GM23338 (cell line): ENCODE measurements at regions not wholly inside any gene's neighbourhood (a gene's known extent, or its start where the extent isn't known, plus 50 kb on each side); places are given as distances from the start of the nearest gene placed in this dataset.
"Not testable (repeated sequence)": the region's sequence is repeated elsewhere in the genome, so short reads cannot be mapped to it uniquely, and the experiment has no call there.

Source experiments
- ATAC-seq: fragments of 200-7000 bp; cut with Tn5 transposase; 3 replicates; pipeline ENCODE4 v1.9.1; 2020
- DNase-seq: peaks from one replicate; pipeline ENCODE4 v3.0.0-alpha.2; 2015; ENCODE audit warnings: low spot score
- H2AFZ ChIP-seq: fragments of 200-600 bp; sonication (generic); 2 replicates; pipeline ENCODE4 v1.8.0; 2016; ENCODE audit warnings: antibody characterized with exemption, mild to moderate bottlenecking, moderate library complexity
- H3F3A ChIP-seq: fragments of 200-600 bp; sonication (generic); replicated peaks from 2 replicates; pipeline ENCODE4 v1.8.0; 2017; ENCODE audit warnings: antibody characterized with exemption, mixed run types, low read depth
- H3K27ac ChIP-seq: fragments of 200-600 bp; sonication (generic); 2 replicates; pipeline ENCODE4 v1.6.1; 2016; ENCODE audit warnings: low read depth
- H3K27me3 ChIP-seq: fragments of 200-600 bp; sonication (generic); 2 replicates; pipeline ENCODE4 v1.8.0; 2016; ENCODE audit warnings: mild to moderate bottlenecking, mixed run types, moderate library complexity; ENCODE audit not compliant: insufficient read depth
- H3K36me3 ChIP-seq: fragments of 200-600 bp; sonication (generic); 2 replicates; pipeline ENCODE4 v1.8.0; 2016; ENCODE audit warnings: mild to moderate bottlenecking; ENCODE audit not compliant: insufficient read depth
- H3K4me1 ChIP-seq: fragments of 200-600 bp; sonication (generic); 2 replicates; pipeline ENCODE4 v1.8.0; 2016; ENCODE audit warnings: mild to moderate bottlenecking, moderate library complexity; ENCODE audit not compliant: insufficient read depth
- H3K4me2 ChIP-seq: fragments of 200-600 bp; sonication (generic); 2 replicates; pipeline ENCODE4 v1.7.1; 2017; ENCODE audit warnings: mixed run types
- H3K4me3 ChIP-seq: fragments of 200-600 bp; sonication (generic); 2 replicates; pipeline ENCODE4 v1.6.1; 2016; ENCODE audit warnings: mixed run types
- H3K79me2 ChIP-seq: fragments of 200-600 bp; sonication (generic); replicated peaks from 2 replicates; pipeline ENCODE4 v1.8.0; 2017; ENCODE audit warnings: mild to moderate bottlenecking; ENCODE audit not compliant: insufficient read depth
- H3K9me2 ChIP-seq: fragments of 200-600 bp; sonication (generic); 2 replicates; pipeline ENCODE4 v1.8.0; 2017; ENCODE audit not compliant: insufficient read depth
- H4K20me1 ChIP-seq: fragments of 200-600 bp; sonication (generic); replicated peaks from 2 replicates; pipeline ENCODE4 v1.8.0; 2017; ENCODE audit warnings: mild to moderate bottlenecking; ENCODE audit not compliant: insufficient read depth
- H3K27ac Mint-ChIP-seq: 2 replicates; pipeline ENCODE4 v1.8.0; 2020; ENCODE audit warnings: inconsistent platforms, mild to moderate bottlenecking, moderate library complexity, mixed read lengths
- H3K27me3 Mint-ChIP-seq: 3 replicates; pipeline ENCODE4 v1.8.0; 2022; ENCODE audit warnings: low read depth, mild to moderate bottlenecking, moderate library complexity, mixed read lengths, inconsistent platforms; ENCODE audit not compliant: insufficient read depth, poor library complexity
- H3K36me3 Mint-ChIP-seq: 3 replicates; pipeline ENCODE4 v1.8.0; 2021; ENCODE audit warnings: low read depth, mild to moderate bottlenecking, inconsistent platforms, moderate library complexity, mixed read lengths
- H3K4me1 Mint-ChIP-seq: 3 replicates; pipeline ENCODE4 v1.8.0; 2020; ENCODE audit warnings: mild to moderate bottlenecking, inconsistent platforms, mixed read lengths
- H3K4me3 Mint-ChIP-seq: 3 replicates; pipeline ENCODE4 v1.8.0; 2021; ENCODE audit warnings: moderate library complexity, mild to moderate bottlenecking, inconsistent platforms, mixed read lengths
- H3K9me3 Mint-ChIP-seq: 3 replicates; pipeline ENCODE4 v1.8.0; 2020; ENCODE audit warnings: moderate library complexity, mild to moderate bottlenecking, inconsistent platforms, mixed read lengths
- CREB1 ChIP-seq: fragments of 250-450 bp; sonication (Bioruptor Pico); IDR thresholded peaks from 2 replicates; pipeline ENCODE4 v1.5.0; 2020; ENCODE audit warnings: low read depth, mild to moderate bottlenecking, moderate library complexity
- EZH2phosphoT487 ChIP-seq: fragments of 200-600 bp; sonication (generic); IDR thresholded peaks from one replicate; pipeline ENCODE4 v1.8.1; 2018; ENCODE audit warnings: antibody characterized with exemption; ENCODE audit not compliant: unreplicated experiment
- NANOG ChIP-seq: IDR thresholded peaks from 2 replicates; pipeline ENCODE4 v1.6.1; 2016; ENCODE audit warnings: antibody characterized with exemption, borderline replicate concordance
- POLR2AphosphoS5 ChIP-seq: IDR thresholded peaks from 2 replicates; pipeline ENCODE4 v1.6.1; 2016; ENCODE audit warnings: antibody characterized with exemption, low read depth
- ZNF114 ChIP-seq: fragments of 250-450 bp; sonication (Bioruptor Pico); IDR thresholded peaks from 2 replicates; pipeline ENCODE4 v1.5.0; 2020; ENCODE audit warnings: mild to moderate bottlenecking, moderate library complexity
- TF ChIP-seq, protein P1 (sequence below): IDR thresholded peaks from one replicate; pipeline ENCODE4 v1.6.1; 2018; ENCODE audit warnings: antibody characterized with exemption; ENCODE audit not compliant: unreplicated experiment
- TF ChIP-seq, protein P2 (sequence below), 2 experiments: fragments of 200-600 bp in 1 of 2; sonication (generic) in 1 of 2; conservative IDR thresholded peaks; 2 replicates each; pipeline versions ENCODE4 v1.5.1 to v1.6.1; 2016 to 2017; ENCODE audit warnings: antibody characterized with exemption in 2 of 2, low read depth in 2 of 2, mild to moderate bottlenecking in 2 of 2, moderate library complexity in 1 of 2

DNA sequence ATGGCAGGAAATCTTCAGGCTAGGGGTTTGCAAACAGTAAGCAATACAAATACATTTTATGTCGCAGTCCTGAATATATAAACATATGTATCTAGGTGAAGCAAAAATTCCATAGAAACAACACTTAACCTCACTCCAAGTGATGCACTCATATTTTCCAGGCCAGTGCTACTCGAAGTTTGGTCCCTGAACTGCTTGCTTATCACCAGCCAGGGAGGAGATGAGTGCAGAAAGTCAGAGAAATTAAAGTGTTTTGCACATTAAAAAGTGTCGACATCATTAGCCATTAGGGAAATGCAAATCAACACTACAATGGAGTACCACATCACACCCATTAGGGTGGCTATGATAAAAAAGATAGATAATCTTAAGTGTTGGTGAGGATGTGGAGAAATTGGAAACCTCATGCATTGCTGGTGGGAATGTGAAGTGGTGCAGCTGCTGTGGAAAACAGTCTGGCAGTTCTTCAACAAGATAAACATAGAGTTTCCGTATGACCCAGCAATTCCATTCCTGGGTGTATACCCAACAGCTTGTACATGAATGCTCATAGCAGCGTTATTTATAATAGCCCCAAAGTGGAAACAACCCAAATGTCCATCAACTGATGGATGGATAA lies 70.5 kb upstream of the CSF1 start (continued):
- TF ChIP-seq CREB1 (CRISPR knock-in tag): no peak
- no peak for TF ChIP-seq ZNF114 (CRISPR knock-in tag)
- no peak for TF ChIP-seq POLR2AphosphoS5
- TF ChIP-seq NANOG: no peak
- no peak for TF ChIP-seq EZH2phosphoT487
- TF ChIP-seq, protein P1, sequence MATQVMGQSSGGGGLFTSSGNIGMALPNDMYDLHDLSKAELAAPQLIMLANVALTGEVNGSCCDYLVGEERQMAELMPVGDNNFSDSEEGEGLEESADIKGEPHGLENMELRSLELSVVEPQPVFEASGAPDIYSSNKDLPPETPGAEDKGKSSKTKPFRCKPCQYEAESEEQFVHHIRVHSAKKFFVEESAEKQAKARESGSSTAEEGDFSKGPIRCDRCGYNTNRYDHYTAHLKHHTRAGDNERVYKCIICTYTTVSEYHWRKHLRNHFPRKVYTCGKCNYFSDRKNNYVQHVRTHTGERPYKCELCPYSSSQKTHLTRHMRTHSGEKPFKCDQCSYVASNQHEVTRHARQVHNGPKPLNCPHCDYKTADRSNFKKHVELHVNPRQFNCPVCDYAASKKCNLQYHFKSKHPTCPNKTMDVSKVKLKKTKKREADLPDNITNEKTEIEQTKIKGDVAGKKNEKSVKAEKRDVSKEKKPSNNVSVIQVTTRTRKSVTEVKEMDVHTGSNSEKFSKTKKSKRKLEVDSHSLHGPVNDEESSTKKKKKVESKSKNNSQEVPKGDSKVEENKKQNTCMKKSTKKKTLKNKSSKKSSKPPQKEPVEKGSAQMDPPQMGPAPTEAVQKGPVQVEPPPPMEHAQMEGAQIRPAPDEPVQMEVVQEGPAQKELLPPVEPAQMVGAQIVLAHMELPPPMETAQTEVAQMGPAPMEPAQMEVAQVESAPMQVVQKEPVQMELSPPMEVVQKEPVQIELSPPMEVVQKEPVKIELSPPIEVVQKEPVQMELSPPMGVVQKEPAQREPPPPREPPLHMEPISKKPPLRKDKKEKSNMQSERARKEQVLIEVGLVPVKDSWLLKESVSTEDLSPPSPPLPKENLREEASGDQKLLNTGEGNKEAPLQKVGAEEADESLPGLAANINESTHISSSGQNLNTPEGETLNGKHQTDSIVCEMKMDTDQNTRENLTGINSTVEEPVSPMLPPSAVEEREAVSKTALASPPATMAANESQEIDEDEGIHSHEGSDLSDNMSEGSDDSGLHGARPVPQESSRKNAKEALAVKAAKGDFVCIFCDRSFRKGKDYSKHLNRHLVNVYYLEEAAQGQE: no peak

DNA sequence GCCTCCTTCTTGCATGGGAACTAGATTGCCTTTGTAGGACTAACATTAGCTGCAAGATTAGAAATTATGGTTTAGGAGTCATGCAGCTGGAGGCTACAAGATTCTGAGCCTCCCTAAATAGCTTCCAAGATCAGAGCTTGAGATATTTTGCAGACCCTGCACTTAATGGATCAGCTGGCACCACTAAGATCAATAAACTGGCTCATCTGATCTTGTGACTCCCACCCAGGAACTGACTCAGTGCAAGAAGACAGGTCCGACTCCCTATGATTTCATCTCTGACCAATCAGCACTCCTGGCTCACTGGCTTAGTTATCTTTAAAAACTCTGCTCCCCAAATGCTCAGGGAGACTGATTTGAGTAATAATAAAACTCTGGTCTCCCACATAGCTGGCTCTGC lies 71.4 kb upstream of the CSF1 start:
- H2AFZ ChIP-seq, H3K27ac ChIP-seq, H3K27me3 ChIP-seq, H3K4me3 Mint-ChIP-seq, H3F3A ChIP-seq, H3K27ac Mint-ChIP-seq, ATAC-seq, H3K9me2 ChIP-seq, H3K4me3 ChIP-seq, H3K4me1 ChIP-seq, H3K4me2 ChIP-seq, H4K20me1 ChIP-seq, H3K4me1 Mint-ChIP-seq, H3K27me3 Mint-ChIP-seq, H3K79me2 ChIP-seq, H3K36me3 ChIP-seq, DNase-seq: not testable (repeated sequence)
- H3K36me3 Mint-ChIP-seq: peaks cover 25% of the 10 kb centered on the region; the same call in 2 of the 3 replicates
- H3K9me3 Mint-ChIP-seq: peaks cover 45% of the 10 kb centered on the region

DNA sequence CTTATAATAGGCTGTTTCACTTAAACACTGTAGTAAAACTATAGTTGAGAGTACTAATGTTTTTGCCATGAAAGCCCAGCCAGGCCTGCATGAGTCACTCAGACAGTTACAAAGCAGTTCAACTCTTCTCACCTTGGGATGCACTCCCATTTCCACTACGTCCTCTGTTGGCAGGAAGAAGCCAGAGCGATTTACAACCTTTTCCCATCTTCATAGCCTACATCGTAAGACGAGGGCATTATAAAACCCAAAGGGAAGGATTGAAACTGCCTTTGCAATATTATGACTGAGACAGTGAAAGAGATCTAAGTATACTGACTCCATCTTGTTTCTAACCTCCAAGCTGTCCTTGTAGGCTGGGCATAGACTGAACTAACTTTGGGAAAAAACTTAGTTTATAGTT lies 71.8 kb upstream of the CSF1 start:
- no peaks in the 10 kb centered on the region for H3K36me3 ChIP-seq
- H3K79me2 ChIP-seq: no peaks in the 10 kb centered on the region; the same call in 1 of the 2 replicates
- no peaks in the 10 kb centered on the region for H3F3A ChIP-seq
- no peak overlapping the region for H2AFZ ChIP-seq
- Mint-ChIP-seq H3K4me3 (no peak overlapping the region), H3K4me1 (peaks cover 7% of the 10 kb centered on the region), H3K27me3 (peaks cover 1% of the 10 kb centered on the region), H3K9me3 (peaks cover 45% of the 10 kb centered on the region), H3K36me3 (peaks cover 25% of the 10 kb centered on the region; the same call in 2 of the 3 replicates), H3K27ac (no peak overlapping the region)
- no peak overlapping the region for H3K27ac ChIP-seq
- no peak overlapping the region for H3K4me2 ChIP-seq
- TF ChIP-seq, protein P2, sequence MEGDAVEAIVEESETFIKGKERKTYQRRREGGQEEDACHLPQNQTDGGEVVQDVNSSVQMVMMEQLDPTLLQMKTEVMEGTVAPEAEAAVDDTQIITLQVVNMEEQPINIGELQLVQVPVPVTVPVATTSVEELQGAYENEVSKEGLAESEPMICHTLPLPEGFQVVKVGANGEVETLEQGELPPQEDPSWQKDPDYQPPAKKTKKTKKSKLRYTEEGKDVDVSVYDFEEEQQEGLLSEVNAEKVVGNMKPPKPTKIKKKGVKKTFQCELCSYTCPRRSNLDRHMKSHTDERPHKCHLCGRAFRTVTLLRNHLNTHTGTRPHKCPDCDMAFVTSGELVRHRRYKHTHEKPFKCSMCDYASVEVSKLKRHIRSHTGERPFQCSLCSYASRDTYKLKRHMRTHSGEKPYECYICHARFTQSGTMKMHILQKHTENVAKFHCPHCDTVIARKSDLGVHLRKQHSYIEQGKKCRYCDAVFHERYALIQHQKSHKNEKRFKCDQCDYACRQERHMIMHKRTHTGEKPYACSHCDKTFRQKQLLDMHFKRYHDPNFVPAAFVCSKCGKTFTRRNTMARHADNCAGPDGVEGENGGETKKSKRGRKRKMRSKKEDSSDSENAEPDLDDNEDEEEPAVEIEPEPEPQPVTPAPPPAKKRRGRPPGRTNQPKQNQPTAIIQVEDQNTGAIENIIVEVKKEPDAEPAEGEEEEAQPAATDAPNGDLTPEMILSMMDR (conservative IDR thresholded peaks at IDR 0.05; ENCODE audit: low read depth in 2 of 2): 0 out of 4 replicates have a peak, but pooled peaks of 1 of the 2 experiments have one; percentile 5
- TF ChIP-seq POLR2AphosphoS5: no peak
- no peak for DNase-seq
- no peaks in the 10 kb centered on the region for H3K27me3 ChIP-seq
- 0 out of 2 replicates have a peak, but pooled peaks cover 3% of the 10 kb centered on the region for H3K9me2 ChIP-seq
- peaks cover 11% of the 10 kb centered on the region for H3K4me1 ChIP-seq
- no peak for ATAC-seq
- no peak overlapping the region for H3K4me3 ChIP-seq
- no peaks in the 10 kb centered on the region for H4K20me1 ChIP-seq
